Activated CD4-positive, alpha-beta T cell treated with anti-CD3 and anti-CD28 coated beads for 48 hours (primary cell): ENCODE measurements at regions not wholly inside any gene's neighbourhood (a gene's known extent, or its start where the extent isn't known, plus 50 kb on each side); places are given as distances from the start of the nearest gene placed in this dataset.
"Not testable (repeated sequence)": the region's sequence is repeated elsewhere in the genome, so short reads cannot be mapped to it uniquely, and the experiment has no call there.

Experiments
- DNase-seq: peaks from one replicate; pipeline ENCODE4 v3.0.0-alpha.2; 2020

GRCh38 chr13:80740071-80740470 lies 399.1 kb upstream of the SPRY2 start:
- no peak for DNase-seq

GRCh38 chr13:80737513-80737912 lies 396.6 kb upstream of the SPRY2 start:
- no peak for DNase-seq

GRCh38 chr13:80727321-80727975 lies 386.5 kb upstream of the SPRY2 start:
- no peak for DNase-seq

DNA sequence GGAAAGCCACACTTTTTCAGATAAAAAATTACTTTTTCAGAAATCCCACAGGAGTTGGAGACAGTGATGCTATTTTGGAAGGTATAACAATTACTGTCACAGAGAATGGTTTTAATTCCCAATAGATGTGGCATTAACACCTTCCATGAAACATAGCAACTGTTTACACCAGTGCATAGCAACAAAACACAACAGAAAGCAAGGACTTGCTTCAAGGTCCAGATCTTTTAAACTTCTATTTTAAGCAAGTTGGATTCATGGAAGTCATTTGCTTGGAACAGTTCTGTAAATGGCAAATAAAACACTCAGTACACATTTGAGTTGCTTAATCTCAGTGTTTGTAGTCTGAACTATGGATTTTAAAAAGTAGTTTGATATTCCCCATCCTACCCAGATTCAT lies 385.9 kb upstream of the SPRY2 start:
- no peak for DNase-seq

DNA sequence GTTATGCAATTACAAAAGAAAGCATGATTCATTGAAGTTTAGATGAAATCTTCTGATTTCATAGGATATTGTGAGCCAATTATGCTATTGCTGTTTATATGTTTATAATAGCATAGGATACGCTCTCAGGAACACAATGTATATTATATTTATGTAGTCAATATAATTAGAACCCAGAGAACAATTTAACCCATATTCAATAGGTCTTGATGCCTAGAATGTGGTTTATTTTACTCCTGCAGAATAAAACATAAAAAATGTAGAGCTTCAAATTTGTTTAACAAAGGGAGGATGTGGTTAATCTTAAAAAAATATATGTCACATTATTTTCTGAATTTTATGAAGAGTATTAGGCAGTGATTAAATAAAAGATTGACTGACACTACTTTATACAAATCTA lies 380.8 kb upstream of the SPRY2 start:
- no peak for DNase-seq

DNA sequence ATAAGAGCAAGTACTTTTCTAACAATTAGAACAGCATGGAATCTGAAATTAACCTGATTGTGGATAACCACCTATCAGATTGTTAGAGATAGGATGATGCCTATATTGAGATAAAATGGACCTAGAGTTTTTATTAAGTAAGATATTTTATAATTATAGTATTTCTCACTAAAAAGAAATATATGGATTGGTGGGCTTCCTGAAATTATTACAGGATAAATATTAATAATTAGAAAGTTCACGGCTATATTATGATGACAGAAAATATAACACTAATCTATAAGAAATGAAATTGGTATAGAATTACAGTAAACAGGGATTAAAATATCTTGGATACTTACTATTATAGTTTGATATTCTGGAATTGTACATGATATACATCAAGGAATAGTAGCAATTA lies 378.0 kb upstream of the SPRY2 start:
- no peak for DNase-seq

GRCh38 chr13:80717776-80718175 lies 376.9 kb upstream of the SPRY2 start:
- no peak for DNase-seq

DNA sequence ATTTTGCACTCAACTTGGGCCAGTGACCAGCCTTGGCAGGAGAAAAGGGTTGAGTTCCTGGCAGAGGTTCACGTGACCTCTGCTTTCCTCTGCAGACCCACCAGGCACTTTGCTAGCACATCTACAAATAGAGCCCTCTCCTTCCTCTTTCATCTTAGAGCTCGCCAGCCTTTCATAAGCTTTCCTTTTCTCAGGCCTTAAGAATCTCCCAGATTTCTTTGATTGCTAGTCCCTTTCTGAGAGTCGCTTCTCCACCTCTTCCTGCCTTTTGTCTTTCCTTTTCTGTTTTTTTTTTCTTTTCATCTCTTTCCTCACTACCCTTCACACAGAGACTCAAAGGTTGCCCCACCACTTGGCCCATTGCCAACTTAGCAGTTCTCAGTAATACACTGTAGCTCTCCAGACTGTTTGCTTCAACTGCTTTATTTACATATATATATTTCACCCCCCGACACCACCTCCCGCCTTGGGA lies 375.7 kb upstream of the SPRY2 start:
- no peak for DNase-seq

GRCh38 chr13:80712026-80712425 lies 371.1 kb upstream of the SPRY2 start:
- DNase-seq, result no peak

DNA sequence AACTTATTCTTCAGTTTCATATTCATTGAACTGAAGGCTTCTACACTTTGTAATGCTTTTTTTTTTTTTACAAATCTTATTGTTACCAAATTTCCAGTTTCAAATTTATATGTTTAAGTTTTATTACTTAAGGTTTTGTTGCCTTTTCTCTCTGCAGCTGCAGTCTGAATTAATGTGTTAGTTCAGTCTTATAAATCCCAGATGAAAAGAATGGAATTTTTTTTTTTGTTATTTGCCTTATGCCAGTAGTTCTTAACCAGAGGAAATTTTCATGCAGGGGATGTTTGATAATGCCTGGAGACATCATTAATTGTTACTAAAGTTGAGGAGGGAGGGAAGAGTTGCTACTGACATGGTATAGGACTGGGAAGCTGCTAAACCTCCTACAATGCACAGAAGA lies 367.9 kb upstream of the SPRY2 start:
- DNase-seq, result no peak

DNA sequence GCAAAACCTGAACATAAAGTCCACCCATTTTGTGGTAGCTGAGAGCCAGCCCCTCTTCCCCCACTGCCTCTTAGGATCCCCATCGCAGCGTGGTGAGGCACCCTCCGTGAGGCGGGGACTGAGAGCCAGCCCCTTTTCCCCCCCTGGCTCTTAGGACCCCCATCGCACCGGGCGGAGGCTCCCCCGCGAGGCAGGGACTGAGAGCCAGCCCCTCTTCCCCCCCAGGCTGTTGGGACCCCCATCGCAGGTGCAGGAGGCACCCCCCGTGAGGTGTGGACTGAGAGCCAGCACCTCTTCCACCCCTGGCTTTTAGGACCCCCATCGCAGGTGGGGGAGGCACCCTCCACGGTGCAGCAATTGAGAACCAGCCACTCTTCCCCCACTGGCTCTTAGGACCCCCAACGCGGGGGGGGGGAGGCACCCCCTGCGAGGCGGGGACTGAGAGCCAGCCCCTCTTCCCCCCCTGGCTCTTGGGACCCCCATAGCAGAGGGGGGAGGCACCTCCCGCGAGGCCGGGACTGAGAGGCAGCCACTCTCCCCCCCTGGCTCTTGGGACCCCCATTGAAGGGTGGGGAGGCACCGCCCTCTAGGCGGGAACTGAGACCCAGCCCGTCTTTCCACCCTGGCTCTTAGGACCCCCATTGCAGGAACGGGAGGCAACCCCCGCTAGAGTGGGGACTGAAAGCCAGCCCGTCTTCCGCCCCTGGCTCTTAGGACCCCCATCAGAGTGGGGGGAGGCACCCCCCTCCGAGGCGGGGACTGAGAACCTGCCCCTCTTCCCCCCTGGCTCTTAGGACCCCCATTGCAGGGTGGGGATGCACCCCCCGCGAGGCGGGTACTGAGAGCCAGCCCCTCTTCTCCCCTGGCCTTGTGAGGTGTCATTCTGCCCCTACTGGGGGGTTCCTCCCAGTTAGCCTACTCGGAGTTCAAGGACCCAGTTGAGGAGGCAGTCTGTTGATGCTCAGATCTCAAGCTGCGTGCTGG lies 366.4 kb upstream of the SPRY2 start:
- DNase-seq, result no peak

DNA sequence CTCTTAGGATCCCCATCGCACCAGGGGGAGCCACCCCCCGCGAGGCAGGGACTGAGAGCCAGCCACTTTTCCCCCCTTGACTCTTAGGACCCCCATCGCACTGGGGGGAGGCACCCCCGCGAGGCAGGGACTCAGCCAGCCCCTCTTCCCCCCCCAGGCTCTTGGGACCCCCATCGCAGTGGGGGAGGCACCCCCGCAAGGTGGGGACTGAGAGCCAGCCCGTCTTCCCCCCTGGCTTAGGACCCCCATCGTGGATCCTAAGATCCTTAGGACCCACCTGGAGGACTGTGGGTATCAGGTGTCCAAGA lies 365.2 kb upstream of the SPRY2 start:
- no peak for DNase-seq

DNA sequence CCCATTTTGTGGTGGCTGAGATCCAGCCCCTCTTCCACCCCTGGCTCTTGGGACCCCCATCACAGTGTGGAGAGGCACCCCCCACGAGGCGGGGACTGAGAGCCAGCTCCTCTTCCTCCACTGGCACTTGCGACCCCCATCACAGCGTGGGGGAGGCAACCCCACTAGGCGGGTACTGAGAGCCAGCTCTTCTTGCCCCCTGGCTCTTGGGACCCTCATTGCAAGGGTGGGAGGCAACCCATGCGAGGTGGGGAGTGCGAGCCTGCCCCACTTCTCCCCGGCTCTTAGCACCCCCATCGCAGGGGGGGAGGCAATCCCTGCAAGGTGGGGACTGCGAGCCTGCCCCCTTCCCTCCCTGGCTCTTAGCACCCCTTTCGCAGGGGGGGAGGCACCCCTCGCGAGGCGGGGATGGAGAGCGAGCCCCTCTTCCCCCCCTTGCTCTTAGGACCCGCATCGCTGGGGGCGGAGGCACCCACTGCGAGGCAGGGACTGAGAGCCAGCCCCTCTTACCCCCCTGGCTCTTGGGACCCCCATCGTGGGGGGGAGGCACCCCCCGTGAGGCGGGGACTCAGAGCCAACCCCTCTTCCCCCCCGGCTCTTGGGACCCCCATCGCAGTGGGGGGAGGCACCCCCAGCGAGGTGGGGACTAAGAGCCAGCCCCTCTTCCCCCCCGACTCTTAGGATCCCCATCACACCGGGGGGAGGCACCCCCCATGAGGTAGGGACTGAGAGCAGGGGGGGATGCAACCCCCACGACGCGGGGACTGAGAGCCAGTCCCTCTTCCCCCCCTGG lies 364.6 kb upstream of the SPRY2 start:
- DNase-seq, result no peak

DNA sequence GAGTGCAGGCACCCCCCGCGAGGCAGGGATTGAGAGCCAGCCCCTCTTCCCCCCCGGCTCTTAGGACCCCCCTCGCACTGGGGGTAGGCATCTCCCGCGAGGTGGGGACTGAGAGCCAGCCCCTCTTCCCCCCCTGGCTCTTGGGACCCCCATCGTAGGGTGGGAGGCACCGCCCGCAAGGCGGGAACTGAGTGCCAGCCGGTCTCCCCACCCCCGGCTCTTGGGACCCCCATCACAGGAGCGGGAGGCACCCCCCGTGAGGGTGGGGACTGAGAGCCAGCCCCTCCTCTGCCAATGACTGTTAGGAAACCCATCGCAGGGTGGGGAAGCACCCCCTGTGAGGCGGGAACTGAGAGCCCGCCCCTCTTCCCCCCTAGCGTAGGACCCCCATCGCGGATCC lies 363.4 kb upstream of the SPRY2 start:
- no peak for DNase-seq

DNA sequence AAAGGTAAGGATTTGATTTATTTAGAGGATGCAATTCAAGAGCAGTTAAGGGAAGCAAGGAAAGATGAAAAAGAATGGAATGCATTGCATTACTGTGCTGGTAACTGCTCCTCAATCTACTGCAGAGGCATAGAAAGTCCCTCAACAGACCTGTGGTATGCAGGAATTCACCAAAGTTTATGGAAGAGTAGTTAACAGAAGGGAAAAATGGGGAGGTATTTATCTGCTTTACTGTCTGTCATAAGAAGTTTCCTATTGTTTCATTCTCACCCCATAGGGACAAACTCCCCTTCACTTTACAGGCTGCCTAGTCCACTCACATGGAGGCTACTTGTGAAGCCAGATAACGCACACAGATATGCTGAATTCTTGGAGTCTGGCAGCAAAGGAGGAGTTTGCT lies 354.9 kb upstream of the SPRY2 start:
- DNase-seq, result no peak

DNA sequence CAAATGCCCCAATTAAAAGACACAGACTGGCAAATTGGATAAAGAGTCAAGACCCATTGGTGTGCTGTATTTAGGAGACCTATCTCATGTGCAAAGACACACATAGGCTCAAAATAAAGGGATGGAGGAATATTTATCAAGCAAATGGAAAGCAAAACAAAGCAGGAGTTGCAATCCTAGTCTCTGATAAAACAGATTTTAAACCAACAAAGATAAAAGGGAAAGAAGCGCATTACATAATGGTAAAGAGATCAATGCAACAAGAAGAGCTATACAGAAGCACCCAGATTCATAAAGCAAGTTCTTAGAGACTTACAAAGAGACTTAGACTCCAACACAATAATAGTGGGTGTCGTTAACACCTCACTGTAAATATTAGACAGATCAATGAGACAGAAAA lies 350.9 kb upstream of the SPRY2 start:
- not testable (repeated sequence) for DNase-seq

GRCh38 chr13:80690208-80690607 lies 349.3 kb upstream of the SPRY2 start:
- no peak for DNase-seq

DNA sequence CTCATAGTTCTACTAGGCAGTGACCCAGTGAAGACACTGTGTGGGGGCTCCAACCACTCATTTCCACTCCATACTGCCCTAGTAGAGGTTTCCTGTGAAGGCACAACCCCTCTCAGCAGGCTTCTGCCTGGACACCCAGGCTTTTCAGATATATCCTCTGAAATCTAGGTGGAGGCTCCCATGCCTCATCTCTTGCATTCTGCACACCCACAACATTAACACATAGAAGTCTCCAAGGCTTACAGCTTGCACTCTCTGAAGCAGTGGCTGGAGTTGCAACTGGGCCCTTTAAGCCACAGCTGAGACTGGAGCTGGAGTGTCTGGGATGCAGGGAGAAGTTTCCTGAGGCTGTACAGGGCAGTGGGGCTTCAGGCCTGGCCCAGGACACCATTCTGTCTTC lies 347.7 kb upstream of the SPRY2 start:
- no peak for DNase-seq

GRCh38 chr13:80685942-80686341 lies 345.0 kb upstream of the SPRY2 start:
- DNase-seq, result no peak

DNA sequence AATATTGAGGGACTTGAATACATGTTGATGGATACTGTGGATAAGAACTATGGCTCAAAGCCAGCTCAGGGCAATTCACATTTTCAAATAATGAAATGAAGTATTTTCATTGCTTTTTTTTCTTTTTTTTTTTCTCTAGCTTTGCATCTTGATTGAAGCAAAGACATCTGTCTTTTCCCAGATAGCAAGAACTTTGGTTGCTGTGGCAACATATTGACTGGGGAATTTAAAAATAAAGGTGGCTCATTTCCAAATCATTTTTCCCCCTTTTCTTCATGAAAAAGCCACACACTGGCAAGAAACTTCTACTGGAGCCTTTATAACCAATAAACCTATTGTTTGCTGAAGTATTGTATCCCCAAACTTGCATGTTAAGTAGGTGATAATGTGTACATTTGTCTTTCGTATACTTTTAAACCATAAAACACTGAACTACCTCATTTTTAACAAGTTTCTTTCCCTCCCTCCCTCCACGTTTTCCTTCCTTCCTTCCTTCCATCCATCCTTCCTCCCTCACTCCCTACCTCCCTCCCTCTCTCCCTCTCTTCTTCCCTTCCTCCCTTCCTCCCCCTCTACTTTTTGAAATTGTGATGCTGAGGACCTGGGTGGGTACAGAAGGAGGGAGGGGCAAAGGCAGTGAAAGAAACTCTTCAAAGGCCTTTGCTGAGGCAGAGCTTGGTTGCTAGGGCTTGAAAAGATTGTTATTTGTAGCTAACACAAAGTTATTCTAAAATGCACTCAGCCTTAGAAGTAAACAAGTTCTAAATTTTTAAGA lies 343.5 kb upstream of the SPRY2 start:
- DNase-seq, result no peak

DNA sequence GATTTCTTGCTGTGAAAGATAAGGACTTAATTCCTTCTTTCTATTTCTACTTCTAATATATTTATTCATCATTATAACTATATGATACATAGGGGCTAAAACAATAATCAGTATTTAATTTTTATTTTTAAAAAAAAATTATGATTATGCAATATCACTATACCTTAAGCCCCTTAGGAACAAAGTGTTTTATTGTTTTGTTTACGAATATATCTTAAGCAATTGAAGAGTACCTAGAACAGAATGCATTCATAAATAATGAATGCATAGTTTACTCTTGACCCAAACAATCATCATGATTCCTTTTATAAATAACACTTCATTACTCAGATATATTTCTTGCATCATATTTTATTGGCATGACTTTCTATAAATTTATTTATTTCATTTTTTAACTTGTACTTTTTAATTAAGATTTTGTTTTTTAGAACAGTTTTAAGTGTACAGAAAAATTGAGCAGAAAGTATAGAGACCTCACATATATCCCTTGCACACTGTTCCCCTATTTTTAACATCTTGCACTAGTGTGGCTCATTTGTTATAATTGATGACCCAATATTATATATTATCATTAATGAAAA lies 339.9 kb upstream of the SPRY2 start:
- DNase-seq, result no peak

GRCh38 chr13:80679423-80679822 lies 338.5 kb upstream of the SPRY2 start:
- no peak for DNase-seq
